Mesenchymal stem cell (in vitro differentiated cells and primary cell): ENCODE measurements at regions not wholly inside any gene's neighbourhood (a gene's known extent, or its start where the extent isn't known, plus 50 kb on each side); places are given as distances from the start of the nearest gene placed in this dataset.
"Not testable (repeated sequence)": the region's sequence is repeated elsewhere in the genome, so short reads cannot be mapped to it uniquely, and the experiment has no call there.

Experiments
- DNase-seq: peaks from one replicate; pipeline ENCODE4 v3.0.0-alpha.2; 2013
- H2AFZ ChIP-seq: one replicate; pipeline ENCODE4 v1.6.1; 2013; ENCODE audit warnings: low read depth, mild to moderate bottlenecking, control low read depth, inconsistent platforms, low read length, moderate library complexity
- H2AK5ac ChIP-seq: 2 replicates; pipeline ENCODE4 v1.6.1; 2013; ENCODE audit warnings: low read length, moderate library complexity, mild to moderate bottlenecking, inconsistent platforms; ENCODE audit not compliant: severe bottlenecking
- H2BK120ac ChIP-seq: one replicate; pipeline ENCODE4 v1.6.1; 2013; ENCODE audit warnings: low read depth, mild to moderate bottlenecking, inconsistent platforms, low read length, moderate library complexity
- H2BK12ac ChIP-seq, 2 experiments: one replicate each; pipeline ENCODE4 v1.6.1; 2013; ENCODE audit warnings: inconsistent platforms in 2 of 2, low read length in 2 of 2, mild to moderate bottlenecking in 2 of 2, moderate library complexity in 2 of 2, control low read depth in 1 of 2
- H2BK15ac ChIP-seq: one replicate; pipeline ENCODE4 v1.6.1; 2013; ENCODE audit warnings: mild to moderate bottlenecking, low read depth, inconsistent platforms; ENCODE audit not compliant: poor library complexity, severe bottlenecking
- H2BK5ac ChIP-seq: 2 replicates; pipeline ENCODE4 v1.6.1; 2013; ENCODE audit warnings: low read depth, mild to moderate bottlenecking, low read length, control low read depth, inconsistent platforms; ENCODE audit not compliant: poor library complexity, severe bottlenecking
- H3K14ac ChIP-seq, 2 experiments: one replicate each; pipeline ENCODE4 v1.6.1; 2013; ENCODE audit warnings: inconsistent platforms in 2 of 2, low read length in 2 of 2, control low read depth in 1 of 2, mild to moderate bottlenecking in 1 of 2, moderate library complexity in 1 of 2
- H3K18ac ChIP-seq, 2 experiments: one replicate each; pipeline ENCODE4 v1.6.1; 2013; ENCODE audit warnings: inconsistent platforms in 2 of 2, low read length in 2 of 2, control low read depth in 1 of 2, low read depth in 1 of 2, mild to moderate bottlenecking in 1 of 2
- H3K23ac ChIP-seq, 2 experiments: one replicate each; pipeline ENCODE4 v1.6.1; 2013; ENCODE audit warnings: inconsistent platforms in 2 of 2, low read length in 2 of 2, mild to moderate bottlenecking in 2 of 2, moderate library complexity in 2 of 2, control low read depth in 1 of 2
- H3K27ac ChIP-seq: 2 replicates; pipeline ENCODE4 v1.5.1; 2013; ENCODE audit warnings: mild to moderate bottlenecking, moderate library complexity, low read length, control low read depth, inconsistent platforms; ENCODE audit not compliant: poor library complexity, severe bottlenecking
- H3K27me3 ChIP-seq, 2 experiments: 2 replicates each; pipeline versions ENCODE4 v1.6.1 to v1.7.0; 2013; ENCODE audit warnings: low read length in 2 of 2, mild to moderate bottlenecking in 2 of 2, moderate library complexity in 2 of 2, control low read depth in 1 of 2, inconsistent platforms in 1 of 2; ENCODE audit not compliant: control insufficient read depth in 1 of 2, insufficient read depth in 1 of 2
- H3K36me3 ChIP-seq, 2 experiments: 2 replicates each; pipeline versions ENCODE4 v1.6.1 to v1.7.0; 2013; ENCODE audit warnings: low read length in 2 of 2, control low read depth in 1 of 2, inconsistent platforms in 1 of 2, low read depth in 1 of 2, mild to moderate bottlenecking in 1 of 2; ENCODE audit not compliant: insufficient read depth in 2 of 2, control insufficient read depth in 1 of 2
- H3K4ac ChIP-seq, 2 experiments: one replicate each; pipeline ENCODE4 v1.6.1; 2013; ENCODE audit warnings: inconsistent platforms in 2 of 2, low read length in 2 of 2, mild to moderate bottlenecking in 2 of 2, moderate library complexity in 2 of 2, control low read depth in 1 of 2, low read depth in 1 of 2
- H3K4me1 ChIP-seq: 2 replicates; pipeline ENCODE4 v1.6.1; 2013; ENCODE audit warnings: low read depth, low read length, control low read depth; ENCODE audit not compliant: control insufficient read depth, insufficient read depth
- H3K4me2 ChIP-seq: 2 replicates; pipeline ENCODE4 v1.6.1; 2013; ENCODE audit warnings: low read length, mild to moderate bottlenecking, inconsistent platforms; ENCODE audit not compliant: poor library complexity, severe bottlenecking
- H3K4me3 ChIP-seq, 2 experiments: 2 replicates each; pipeline versions ENCODE4 v1.5.1 to v1.7.0; 2013; ENCODE audit warnings: low read length in 2 of 2, mild to moderate bottlenecking in 2 of 2, control low read depth in 1 of 2, low read depth in 1 of 2; ENCODE audit not compliant: insufficient read depth in 1 of 2
- H3K79me1 ChIP-seq: replicated peaks from 2 replicates; pipeline ENCODE4 v1.6.1; 2013; ENCODE audit warnings: mild to moderate bottlenecking, control low read depth, low read length, inconsistent platforms; ENCODE audit not compliant: poor library complexity, severe bottlenecking
- H3K9ac ChIP-seq: 2 replicates; pipeline ENCODE4 v1.7.0; 2013; ENCODE audit warnings: mild to moderate bottlenecking, low read length, moderate library complexity
- H3K9me3 ChIP-seq: 2 replicates; pipeline ENCODE4 v1.7.0; 2013; ENCODE audit warnings: mild to moderate bottlenecking, low read length; ENCODE audit not compliant: control insufficient read depth
- H4K8ac ChIP-seq: one replicate; pipeline ENCODE4 v1.6.1; 2013; ENCODE audit warnings: inconsistent platforms, mild to moderate bottlenecking, low read length, moderate library complexity
- H4K91ac ChIP-seq: one replicate; pipeline ENCODE4 v1.6.1; 2013; ENCODE audit warnings: mild to moderate bottlenecking, low read length, inconsistent platforms
- WGBS: methylation state at CpG from one replicate; pipeline ENCODE4 v1.1.7; 2013; ENCODE audit warnings: mixed read lengths; 5-methylcytosine and 5-hydroxymethylcytosine counted together

GRCh38 chr5:15365070-15365469 lies 134.9 kb upstream of the FBXL7 start:
- Histone ChIP-seq H4K8ac (no peak overlapping the region), H2BK15ac (no peak overlapping the region), H3K9me3 (no peaks in the 10 kb centered on the region), H2BK12ac (no peak overlapping the region), H3K79me1 (no peaks in the 10 kb centered on the region), H3K18ac (no peak overlapping the region), H4K91ac (no peak overlapping the region), H2BK120ac (no peak overlapping the region), H3K27ac (no peak overlapping the region), H3K4me3 (no peak overlapping the region), H3K4ac (no peak overlapping the region), H2AK5ac (no peak overlapping the region), H3K23ac (no peak overlapping the region), H3K27me3 (no peaks in the 10 kb centered on the region), H2AFZ (no peak overlapping the region), H3K14ac (no peak overlapping the region), H3K36me3 (no peaks in the 10 kb centered on the region), H3K4me1 (no peaks in the 10 kb centered on the region), H2BK5ac (no peak overlapping the region), H3K4me2 (no peak overlapping the region), H3K9ac (no peak overlapping the region)
- no peak for DNase-seq

GRCh38 chr5:15363601-15364000 lies 136.4 kb upstream of the FBXL7 start:
- Histone ChIP-seq H3K4me2 (no peak overlapping the region), H3K4ac (no peak overlapping the region), H3K79me1 (no peaks in the 10 kb centered on the region), H2BK120ac (no peak overlapping the region), H3K27ac (no peak overlapping the region), H3K36me3 (no peaks in the 10 kb centered on the region), H4K8ac (no peak overlapping the region), H3K9ac (no peak overlapping the region), H4K91ac (no peak overlapping the region), H2AK5ac (no peak overlapping the region), H3K23ac (no peak overlapping the region), H2BK5ac (no peak overlapping the region), H2BK12ac (no peak overlapping the region), H3K9me3 (no peaks in the 10 kb centered on the region), H3K18ac (no peak overlapping the region), H3K4me3 (no peak overlapping the region), H3K4me1 (no peaks in the 10 kb centered on the region), H3K14ac (no peak overlapping the region), H3K27me3 (no peaks in the 10 kb centered on the region), H2AFZ (no peak overlapping the region), H2BK15ac (no peak overlapping the region)
- 79% methylated on average over 2 of the region's 2 CpGs for WGBS
- DNase-seq, result no peak

- not testable (repeated sequence) for H3K4me3 ChIP-seq, H3K4me2 ChIP-seq, H3K18ac ChIP-seq, H2BK12ac ChIP-seq, DNase-seq, H3K4ac ChIP-seq, H2BK15ac ChIP-seq, H3K27me3 ChIP-seq, H3K9me3 ChIP-seq, H4K91ac ChIP-seq, H3K4me1 ChIP-seq, H3K79me1 ChIP-seq, H3K36me3 ChIP-seq, H2AFZ ChIP-seq, H2AK5ac ChIP-seq, H3K23ac ChIP-seq, H2BK120ac ChIP-seq, H3K9ac ChIP-seq, H3K27ac ChIP-seq, H3K14ac ChIP-seq, H2BK5ac ChIP-seq, H4K8ac ChIP-seq
- 51% methylated on average over 4 of the region's 4 CpGs for WGBS
Measured at GRCh38 chr5:15357092-15357453, 142.9 kb upstream of the FBXL7 start.

- H3K79me1 ChIP-seq, result not testable (repeated sequence)
Measured at GRCh38 chr5:15356308-15357091, 143.5 kb upstream of the FBXL7 start.

More at GRCh38 chr5:15356308-15357091, 143.5 kb upstream of the FBXL7 start:
- not testable (repeated sequence) for H2BK12ac ChIP-seq, H2BK5ac ChIP-seq, H2AFZ ChIP-seq, H3K27ac ChIP-seq, H3K4me2 ChIP-seq, H3K9me3 ChIP-seq, H2AK5ac ChIP-seq, H3K18ac ChIP-seq, H4K8ac ChIP-seq, H4K91ac ChIP-seq, H3K36me3 ChIP-seq, DNase-seq, H3K4me3 ChIP-seq, H3K4ac ChIP-seq, H2BK120ac ChIP-seq, H2BK15ac ChIP-seq, H3K14ac ChIP-seq, H3K4me1 ChIP-seq, H3K27me3 ChIP-seq, H3K9ac ChIP-seq, H3K23ac ChIP-seq
- 75% methylated on average over 4 of the region's 4 CpGs for WGBS
